NCI-H446 (cell line): ENCODE measurements at regions not wholly inside any gene's neighbourhood (a gene's known extent, or its start where the extent isn't known, plus 50 kb on each side); places are given as distances from the start of the nearest gene placed in this dataset.
"Not testable (repeated sequence)": the region's sequence is repeated elsewhere in the genome, so short reads cannot be mapped to it uniquely, and the experiment has no call there.

Experiments
- DNase-seq, 2 experiments: peaks; one replicate each; lab custom pipeline; 2025; lab: John Stamatoyannopoulos, UW

DNA sequence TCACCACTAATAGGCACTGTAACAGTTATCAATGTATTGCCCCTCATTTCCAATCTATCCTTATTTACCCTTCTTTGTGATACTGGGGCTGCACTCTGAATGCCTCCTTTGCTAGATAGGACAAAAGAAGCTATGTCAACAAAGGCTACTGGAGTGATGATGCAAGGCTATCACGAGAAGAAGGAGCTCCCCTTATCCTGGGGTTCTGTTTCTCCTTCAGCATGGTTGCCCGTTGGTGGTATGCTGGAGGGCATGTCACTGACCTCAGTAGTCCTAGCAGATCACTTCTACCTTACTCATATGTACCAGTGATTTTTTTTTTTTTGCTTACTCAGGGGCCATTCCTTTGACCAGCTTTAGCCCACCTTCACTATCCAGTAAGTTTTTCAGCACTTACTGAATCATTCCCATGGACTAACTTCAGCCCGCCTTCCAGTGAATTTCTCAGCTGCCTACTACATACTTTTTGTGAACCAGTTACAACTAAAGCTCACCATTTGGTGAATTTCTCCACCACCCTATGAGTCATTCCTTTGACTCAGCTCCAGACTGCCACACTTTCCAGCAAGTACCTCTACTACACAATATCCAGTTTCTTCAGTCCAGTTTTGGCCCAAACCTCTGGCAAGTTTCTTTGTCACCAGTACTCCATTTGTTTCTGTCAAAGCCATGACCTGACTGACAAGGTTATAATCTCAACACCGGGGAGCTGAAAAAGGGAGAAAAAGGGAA is 944.5 kb downstream of the KCNT2 start:
- peak in 1 of 2 experiments; percentile 17 for DNase-seq

DNA sequence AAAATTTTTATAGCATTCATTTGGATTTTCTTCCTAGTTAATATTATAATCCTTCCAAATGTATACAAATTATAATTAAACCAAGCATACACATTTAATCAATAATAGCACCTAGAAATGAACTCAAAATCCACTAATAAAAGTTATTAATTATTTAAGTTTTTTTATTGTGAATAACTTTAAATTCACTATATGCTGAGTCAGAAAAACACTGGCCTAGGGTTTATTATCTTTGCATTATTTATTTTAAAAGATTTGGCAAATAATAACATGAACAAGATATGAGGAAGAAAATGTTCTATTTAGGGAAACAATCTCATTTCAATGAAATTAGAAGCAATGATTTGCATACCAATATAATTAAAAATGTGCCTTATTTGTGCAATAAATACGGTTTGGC is 951.5 kb downstream of the KCNT2 start:
- DNase-seq, result no peak

DNA sequence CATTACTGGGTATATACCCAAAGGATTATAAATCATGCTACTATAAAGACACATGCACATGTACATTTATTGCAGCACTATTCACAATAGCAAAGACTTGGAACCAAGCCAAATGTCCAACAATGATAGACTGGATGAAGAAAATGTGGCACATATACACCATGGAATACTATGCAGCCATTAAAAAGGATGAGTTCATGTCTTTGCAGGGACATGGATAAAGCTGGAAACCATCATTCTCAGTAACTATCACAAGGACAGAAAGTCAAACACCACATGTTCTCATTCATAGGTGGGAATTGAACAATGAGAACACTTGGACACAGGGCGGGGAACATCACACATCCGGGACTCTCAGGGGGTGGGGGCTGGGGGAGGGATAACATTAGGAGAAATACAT is 959.4 kb downstream of the KCNT2 start:
- DNase-seq, result not testable (repeated sequence)

DNA sequence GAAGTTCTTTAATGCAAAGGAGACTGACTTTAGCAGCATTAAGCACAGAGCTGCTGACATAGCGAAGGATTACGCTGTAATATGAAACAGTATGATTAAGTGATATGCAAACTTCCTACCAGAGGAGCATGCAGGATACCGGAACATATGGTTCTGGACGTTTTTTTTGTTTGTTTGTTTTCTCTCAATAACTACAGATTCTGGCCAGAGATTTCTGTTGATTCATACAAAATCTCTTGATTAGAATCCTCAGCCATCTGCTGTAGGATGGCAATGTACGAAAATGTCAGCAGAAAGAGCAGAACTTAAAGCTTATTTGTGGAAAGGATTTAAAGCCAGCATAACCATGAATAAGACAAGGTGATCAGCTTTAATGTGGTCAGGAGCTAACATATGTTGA is 970.7 kb downstream of the KCNT2 start:
- peak in 1 of 2 experiments; percentile 32 for DNase-seq

DNA sequence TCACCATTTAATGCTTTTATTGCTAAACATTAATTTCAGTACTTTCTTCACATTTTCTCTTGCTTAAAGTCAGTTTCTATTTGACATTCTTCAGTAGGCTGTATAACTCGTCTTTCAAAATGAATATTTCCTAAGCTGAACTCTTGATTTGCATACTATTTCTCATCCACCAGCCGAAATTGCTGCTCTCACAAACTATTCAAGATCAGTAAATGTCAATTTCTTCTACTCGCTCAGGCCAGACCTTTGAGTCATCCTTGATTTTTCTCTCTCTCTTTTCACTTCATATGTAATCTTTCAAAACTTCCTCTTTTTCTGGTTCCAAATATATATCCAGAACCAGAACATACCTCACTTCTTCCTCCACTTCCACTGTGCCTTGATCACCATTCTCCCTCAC is 990.0 kb downstream of the KCNT2 start:
- DNase-seq, result no peak

DNA sequence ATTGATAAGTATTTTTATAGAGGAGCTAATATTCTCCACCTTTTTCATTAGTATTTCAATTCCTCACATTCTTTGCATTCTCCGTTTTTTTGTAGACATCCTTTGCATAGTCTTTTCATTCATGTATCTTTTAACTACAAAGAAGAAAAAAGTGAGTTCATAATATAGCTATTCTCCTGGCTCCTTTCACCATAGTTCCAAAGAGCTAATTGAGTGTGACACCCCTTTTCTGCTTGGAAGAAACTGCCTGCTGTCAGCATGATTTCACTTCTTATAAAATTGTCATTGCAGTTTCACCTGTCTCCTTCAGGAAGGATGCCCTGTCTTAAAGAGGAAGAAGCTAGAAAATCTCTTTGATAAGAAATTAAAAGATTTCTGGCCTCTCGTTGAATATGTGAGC is 991.1 kb downstream of the KCNT2 start:
- no peak for DNase-seq

DNA sequence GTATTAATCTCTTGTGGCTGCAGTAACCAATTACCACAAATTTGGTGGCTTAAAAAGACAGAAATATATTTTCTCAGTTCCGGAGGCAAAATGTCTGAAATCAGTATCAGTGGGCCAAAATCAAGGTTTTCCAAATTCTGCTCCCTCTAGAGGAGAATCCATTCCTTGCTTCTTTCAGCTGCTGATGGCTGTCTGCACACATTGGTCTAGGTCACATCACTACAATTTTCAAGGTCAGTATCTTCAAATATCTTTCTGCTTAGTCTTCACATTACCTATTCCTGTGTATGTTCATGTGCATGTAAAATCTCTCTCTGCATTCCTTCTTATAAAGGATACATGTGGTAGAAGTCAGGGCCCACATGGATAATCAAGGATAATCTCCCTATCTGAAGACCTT is 999.4 kb downstream of the KCNT2 start:
- no peak for DNase-seq

DNA sequence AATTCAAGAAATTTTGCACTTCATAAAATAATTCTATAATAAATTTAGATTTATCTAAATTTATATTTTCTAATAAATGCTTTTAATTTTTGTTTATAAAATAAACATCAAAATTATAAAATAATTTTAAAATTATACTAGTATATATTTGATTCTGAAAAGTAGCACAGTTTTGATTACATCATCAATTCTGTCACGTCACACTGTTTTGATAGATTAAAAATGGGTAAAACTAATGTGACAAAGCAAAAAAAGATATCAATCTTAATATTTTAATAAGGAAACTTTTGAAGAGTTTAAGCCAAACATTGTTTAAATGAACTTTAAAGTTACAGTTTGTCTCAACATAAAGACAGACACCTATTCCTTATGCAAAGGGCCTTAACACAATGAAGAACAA is 1001.8 kb downstream of the KCNT2 start:
- no peak for DNase-seq

DNA sequence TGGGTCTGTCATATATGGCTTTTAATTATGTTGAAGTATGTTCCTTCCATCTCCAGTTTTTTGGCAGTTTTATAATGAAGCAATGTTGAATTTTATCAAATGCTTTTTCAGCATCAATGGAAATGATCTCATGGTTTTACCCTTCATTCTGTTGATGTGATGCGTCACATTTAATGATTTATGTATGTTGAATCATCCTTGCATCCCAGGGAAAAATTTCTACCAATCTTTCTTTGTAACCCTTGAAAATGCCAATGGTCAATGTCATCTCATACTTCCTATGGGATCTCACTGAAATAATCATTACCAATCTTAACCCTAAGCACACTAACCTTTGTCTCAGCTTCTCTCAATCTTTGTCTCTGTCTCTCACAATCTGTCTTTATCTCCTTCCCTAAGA is 1004.0 kb downstream of the KCNT2 start:
- no peak for DNase-seq

DNA sequence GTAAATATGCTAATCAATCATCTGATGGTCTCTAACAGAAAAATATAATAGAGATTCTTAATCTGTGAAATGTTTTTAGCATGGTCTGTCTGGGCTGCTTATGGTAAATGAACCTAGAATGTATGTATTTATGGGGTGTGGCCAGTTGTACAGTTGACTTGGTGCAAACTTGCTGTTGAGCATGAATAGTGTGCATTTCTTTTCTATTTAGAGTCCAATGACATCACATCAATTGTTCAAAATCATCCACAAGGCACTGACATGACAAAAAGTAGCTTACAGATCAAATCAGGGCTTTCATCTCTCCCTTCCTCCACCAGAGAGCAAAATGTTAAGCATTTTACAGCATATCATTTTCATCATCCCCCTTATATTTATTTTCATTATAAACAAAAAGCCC is 1010.3 kb downstream of the KCNT2 start:
- no peak for DNase-seq

DNA sequence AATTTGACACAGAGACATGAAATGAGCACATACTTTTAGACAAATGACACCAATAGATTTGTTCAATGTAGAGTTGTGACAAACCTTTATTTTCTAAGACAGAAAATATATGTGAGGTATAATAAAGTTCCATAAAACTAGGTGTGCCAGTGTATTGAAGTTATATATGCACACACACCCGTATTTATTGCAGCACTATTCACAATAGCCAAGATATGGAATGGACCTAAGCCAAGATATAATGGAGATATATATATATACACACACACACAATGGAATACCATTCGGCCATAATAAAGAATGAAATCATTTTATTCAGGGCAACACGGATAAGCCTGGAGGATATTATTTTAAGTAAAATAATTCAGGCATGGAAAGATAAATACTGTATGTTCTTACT is 1013.5 kb downstream of the KCNT2 start:
- DNase-seq, result no peak

DNA sequence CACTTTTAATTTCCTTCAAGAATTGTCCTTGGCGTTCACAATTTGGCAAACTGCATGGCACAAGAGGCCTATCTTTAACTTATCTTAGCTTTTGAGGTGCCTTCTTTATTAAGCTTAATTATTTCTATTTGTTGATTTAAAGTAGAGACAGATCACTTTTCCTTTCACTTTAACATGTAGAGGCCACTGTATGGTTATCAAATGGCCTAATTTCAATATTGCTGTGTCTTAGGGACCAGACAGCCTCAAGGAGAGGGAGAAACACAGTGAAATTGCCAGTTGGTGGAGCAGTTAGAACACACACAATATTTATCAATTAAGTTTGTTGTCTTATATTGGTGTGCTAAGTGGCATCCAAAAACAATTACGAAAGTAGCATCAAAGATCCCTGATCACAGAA is 1013.9 kb downstream of the KCNT2 start:
- no peak for DNase-seq

DNA sequence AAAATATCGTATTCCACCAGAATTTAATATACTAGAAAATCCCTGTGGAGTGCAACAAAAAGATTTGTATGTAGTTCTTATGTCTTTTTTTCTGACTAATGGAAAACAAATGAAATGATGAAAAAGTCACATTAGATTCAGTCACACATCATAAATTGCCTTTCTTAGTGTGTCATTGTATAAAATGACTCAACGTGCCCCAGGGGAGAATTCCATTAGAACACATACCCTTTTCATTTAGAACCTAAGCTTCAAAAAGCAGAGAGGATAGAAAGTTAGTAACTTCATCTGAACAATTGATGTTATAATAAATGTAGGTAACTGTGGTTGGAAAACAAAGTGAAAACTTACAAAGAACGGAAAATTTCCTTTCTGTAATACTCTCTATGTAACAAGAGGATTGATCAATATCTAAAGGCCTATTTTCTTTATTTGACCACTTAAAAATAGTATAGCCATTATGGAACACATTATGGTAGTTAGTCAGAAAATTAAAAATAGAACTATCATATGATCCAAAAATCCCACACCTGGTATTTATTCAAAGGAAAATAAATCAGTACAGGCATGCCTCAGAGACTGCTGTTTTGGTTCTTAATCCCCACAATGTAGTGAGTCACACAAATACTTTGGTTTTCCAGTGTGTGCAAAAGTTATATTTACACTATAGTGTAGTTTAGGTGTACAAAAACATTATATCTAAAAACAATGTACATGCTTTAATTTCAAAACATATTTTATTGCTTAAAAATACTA is 1016.1 kb downstream of the KCNT2 start:
- DNase-seq, result no peak

DNA sequence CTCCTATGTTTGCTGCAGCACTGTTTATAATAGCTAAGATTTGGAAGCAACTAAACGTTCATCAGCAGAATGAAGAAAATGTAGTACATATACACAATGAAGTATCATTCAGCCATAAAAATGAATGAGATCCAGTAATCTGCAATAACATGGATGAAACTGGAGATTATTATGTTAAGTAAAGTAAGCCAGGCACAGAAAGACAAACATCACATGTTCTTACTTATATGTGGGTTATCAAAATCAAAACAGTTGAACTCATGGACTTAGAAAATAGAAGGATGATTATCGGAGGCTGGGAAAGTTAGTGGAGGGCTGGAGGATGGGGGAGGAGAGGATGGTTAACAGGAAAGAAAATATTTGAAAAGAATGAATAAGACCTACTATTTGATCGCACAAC is 1017.6 kb downstream of the KCNT2 start:
- DNase-seq, result no peak

DNA sequence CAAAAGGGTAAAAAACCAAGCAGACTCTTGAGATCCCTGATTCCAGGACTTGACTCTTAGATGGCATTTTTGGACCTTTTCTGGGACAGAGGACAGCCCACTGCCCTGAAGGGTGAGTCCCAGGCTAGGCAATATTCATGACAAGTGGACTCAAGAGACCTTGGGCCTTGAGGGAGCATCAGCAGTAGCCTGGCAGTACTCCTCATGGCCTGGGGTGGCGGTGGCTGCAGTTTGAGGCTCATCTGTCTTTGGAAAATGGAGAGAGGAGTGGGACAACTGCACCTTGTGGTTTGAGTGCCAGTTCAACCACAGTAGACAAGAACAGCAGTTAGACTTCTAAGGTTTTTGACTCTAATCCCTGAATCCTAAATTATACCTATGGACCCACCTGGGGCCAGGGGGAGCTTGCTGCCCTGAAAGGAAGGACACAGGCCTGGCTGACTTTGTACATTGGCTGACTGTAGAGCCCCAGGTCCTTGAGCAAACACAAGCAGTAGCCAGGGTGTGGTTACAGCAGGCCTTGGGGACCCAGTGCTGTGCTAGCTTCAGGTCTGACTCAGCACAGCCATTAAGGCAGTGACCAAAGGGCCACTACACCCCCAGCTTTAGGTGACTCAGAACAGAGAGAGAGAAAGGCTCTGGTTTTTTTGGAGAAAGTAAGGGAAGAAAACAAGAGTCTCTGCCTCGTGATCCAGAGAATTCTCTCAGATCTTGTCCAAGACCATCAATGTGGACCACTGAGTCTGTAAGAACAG is 1023.2 kb downstream of the KCNT2 start:
- no peak for DNase-seq

DNA sequence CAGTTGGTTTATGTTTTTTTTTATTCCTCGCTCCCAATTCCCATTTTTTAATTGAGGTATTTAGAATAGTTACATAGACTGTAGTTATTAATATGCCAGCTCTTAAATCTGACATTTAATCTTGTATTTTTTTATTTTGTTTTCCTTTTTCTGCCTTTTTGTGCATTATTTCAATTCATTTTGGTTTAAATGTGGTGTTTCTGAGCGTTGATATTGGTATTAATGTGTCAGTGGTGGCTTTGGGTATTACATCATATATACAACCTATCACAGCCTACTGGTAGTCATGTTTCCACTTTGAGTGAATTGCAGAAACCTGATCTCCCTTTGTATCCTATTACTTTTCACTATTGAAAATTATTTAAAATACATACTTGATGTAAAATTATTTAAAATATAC is 1027.3 kb downstream of the KCNT2 start:
- no peak for DNase-seq

DNA sequence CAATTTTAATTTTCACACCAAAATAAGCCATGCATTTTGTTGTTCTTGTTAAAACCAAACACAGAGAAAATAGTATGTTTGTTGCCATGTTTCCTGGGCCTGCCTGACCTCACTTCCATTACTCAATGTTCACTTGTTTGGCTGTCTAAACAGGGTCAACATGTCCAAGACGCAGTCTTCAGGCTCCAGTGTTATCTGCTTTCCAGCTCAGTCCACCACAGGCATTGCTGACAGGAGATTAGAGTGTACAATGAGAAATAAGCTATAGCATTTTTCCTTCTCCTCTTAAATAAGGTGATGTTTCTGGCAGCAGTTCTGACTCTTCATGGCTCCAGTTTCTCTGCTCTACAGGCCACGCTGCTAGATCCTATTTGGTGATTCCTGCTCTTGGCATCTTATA is 1030.5 kb downstream of the KCNT2 start:
- no peak for DNase-seq

DNA sequence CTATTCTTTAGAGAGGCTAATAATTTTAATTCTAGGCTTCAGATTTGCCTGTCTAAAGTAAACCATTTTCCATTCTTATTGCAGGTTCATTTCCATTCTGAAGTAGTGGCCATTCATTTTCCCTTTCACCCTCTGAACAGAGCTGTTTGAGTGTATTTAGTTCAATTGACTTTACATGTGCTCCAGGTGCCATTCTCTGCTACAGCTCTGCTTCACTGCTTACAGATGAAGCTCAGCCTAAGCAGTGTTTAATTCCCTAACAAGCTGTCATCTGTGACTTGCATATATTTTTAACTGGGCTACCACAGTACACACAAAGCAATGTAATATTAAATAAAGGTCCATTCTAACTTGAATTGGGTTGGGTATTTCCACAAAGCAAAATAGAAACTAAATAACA is 1031.6 kb downstream of the KCNT2 start:
- no peak for DNase-seq

DNA sequence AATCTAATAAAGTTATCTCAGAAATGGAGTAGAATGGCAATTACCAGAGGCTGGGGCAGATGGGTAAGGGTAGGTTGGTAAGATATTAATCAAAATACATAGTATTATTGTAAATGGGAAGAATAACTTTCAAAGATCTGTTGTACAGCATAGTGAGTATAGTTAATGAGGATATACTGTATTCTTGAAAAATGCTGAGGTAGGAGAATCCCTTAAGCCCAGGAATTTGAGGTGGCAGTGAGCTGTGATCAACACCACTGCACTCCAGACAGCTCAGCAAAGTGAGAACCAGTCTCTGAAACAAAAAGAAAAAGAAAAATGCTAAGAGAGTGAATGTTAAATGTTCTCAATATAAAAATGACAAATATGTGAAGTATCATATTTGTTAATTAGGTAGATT is 1033.7 kb downstream of the KCNT2 start:
- DNase-seq, result no peak

DNA sequence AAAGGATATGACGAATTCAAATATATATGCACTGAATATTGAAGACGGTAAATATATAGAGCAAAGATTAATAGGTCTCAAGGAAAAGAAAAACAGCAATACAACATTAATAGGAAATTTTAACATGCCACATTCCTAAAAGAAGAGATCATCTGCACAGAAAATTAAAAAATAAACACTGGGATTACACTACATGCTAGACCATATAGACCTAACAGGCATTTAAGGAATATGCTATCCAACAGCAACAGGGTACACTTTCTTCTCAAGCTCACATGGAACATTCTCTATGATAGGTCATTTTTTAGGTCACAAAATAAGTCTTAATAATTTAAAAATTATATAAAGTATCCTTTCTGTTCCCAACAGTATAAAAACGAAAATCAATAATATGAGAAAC is 1038.3 kb downstream of the KCNT2 start:
- DNase-seq, result no peak

DNA sequence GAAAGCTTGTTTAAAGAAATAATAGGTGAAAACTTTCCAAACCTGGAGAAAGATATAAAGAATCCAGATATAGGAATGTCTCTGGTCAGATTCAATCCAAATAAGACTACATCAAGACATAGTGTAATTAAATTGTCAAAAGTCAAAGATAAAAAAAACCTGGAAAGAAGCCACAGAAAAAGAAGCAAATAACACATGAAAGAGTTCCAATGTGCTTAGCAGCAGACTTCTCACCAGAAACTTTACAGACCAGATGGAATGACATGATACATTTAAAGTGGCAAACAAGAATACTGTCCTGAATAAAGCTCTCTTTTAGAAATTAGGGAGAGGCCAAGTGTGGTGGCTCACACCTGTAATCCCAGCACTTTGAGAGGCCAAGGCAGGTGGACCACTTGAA is 1039.9 kb downstream of the KCNT2 start:
- DNase-seq, result no peak

DNA sequence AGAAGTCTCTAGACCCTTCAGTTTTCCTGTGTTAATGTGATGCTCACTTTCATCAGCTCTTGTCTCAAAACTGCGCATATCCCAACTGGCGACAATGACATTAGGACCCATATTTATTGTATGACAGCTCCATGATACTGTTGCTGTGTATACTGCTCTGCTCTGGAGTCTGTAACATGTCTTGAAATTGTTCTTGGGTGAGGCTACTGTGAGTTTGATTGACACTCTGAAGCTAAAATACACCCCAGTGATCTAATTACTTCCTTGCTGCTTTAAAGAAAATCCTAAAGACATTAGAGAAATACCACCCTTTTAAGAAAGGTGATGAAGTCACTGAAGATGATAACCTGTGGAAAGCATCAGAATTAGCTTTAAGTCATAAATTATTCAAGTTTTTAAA is 1046.2 kb downstream of the KCNT2 start:
- DNase-seq, result no peak
